Natural killer cell (primary cell): ENCODE measurements at regions not wholly inside any gene's neighbourhood (a gene's known extent, or its start where the extent isn't known, plus 50 kb on each side); places are given as distances from the start of the nearest gene placed in this dataset.

Experiments used
- ATAC-seq, 3 donors: fragments of 150-1000 bp in 2 of 3; fragments of 200-7000 bp in 1 of 3; cut with Tn5 transposase; 1 replicate in 1 of 3; 2 replicates in 2 of 3; pipeline ENCODE4 v1.10.0; 2021; ENCODE audit warnings: mild to moderate bottlenecking in 2 of 3, moderate library complexity in 2 of 3
- DNase-seq, 2 donors: peaks; one replicate each; pipeline versions ENCODE4 v3.0.0 to v3.0.0-alpha.2; 2013 to 2021; ENCODE audit warnings: mixed read lengths in 1 of 2
- H3K27ac ChIP-seq: one replicate; pipeline ENCODE4 v1.5.1; 2013; ENCODE audit warnings: mild to moderate bottlenecking, low read length
- H3K27me3 ChIP-seq: one replicate; pipeline ENCODE4 v1.6.1; 2013; ENCODE audit warnings: low read length; ENCODE audit not compliant: control insufficient read depth, insufficient read depth
- H3K36me3 ChIP-seq: one replicate; pipeline ENCODE4 v1.6.1; 2013; ENCODE audit warnings: low read length; ENCODE audit not compliant: control insufficient read depth, insufficient read depth
- H3K4me1 ChIP-seq: one replicate; pipeline ENCODE4 v1.6.1; 2013; ENCODE audit warnings: low read length; ENCODE audit not compliant: control insufficient read depth, insufficient read depth
- H3K4me3 ChIP-seq: one replicate; pipeline ENCODE4 v1.5.1; 2013; ENCODE audit warnings: low read length
- H3K9me3 ChIP-seq: one replicate; pipeline ENCODE4 v1.6.1; 2013; ENCODE audit warnings: low read length; ENCODE audit not compliant: control insufficient read depth, insufficient read depth
- H3K27ac Mint-ChIP-seq, 2 donors: one replicate each; pipeline ENCODE4 v1.8.0; 2022; ENCODE audit warnings: mild to moderate bottlenecking in 2 of 2, mixed read lengths in 2 of 2, moderate library complexity in 1 of 2
- H3K27me3 Mint-ChIP-seq, 2 donors: one replicate each; pipeline ENCODE4 v1.8.0; 2022; ENCODE audit warnings: low read depth in 2 of 2, mixed read lengths in 2 of 2
- H3K36me3 Mint-ChIP-seq: one replicate; pipeline ENCODE4 v1.8.0; 2022; ENCODE audit warnings: mixed read lengths
- H3K4me1 Mint-ChIP-seq, 2 donors: one replicate each; pipeline ENCODE4 v1.8.0; 2022; ENCODE audit warnings: mixed read lengths in 2 of 2
- H3K4me3 Mint-ChIP-seq: one replicate; pipeline ENCODE4 v1.8.0; 2022; ENCODE audit warnings: mild to moderate bottlenecking, moderate library complexity, mixed read lengths
- H3K9me3 Mint-ChIP-seq, 2 donors: one replicate each; pipeline ENCODE4 v1.8.0; 2022; ENCODE audit warnings: mixed read lengths in 2 of 2
- WGBS: methylation state at CpG from one replicate; pipeline ENCODE4 v1.1.7; 2013; ENCODE audit warnings: missing lambda C conversion rate; ENCODE audit not compliant: insufficient coverage; 5-methylcytosine and 5-hydroxymethylcytosine counted together
- intact Hi-C: fragments of 100-400 bp; cut with micrococcal nuclease; formaldehyde crosslinking; loops from one replicate; pipeline ENCODE4 v1.14.2; 2022
- TF ChIP-seq, protein P1 (sequence below): fragments of 200-600 bp; IDR thresholded peaks from one replicate; pipeline ENCODE4 v1.8.0; 2022; ENCODE audit warnings: antibody characterized with exemption

GRCh38 chr5:74028406-74028805 is 402.4 kb downstream of the ARHGEF28 start:
- Histone ChIP-seq H3K36me3 (no peaks in the 10 kb centered on the region), H3K27ac (no peak overlapping the region), H3K27me3 (no peaks in the 10 kb centered on the region), H3K4me1 (no peaks in the 10 kb centered on the region), H3K4me3 (no peak overlapping the region), H3K9me3 (no peaks in the 10 kb centered on the region)
- Mint-ChIP-seq H3K4me3 (no peak overlapping the region), H3K27ac (no peak overlapping the region), H3K36me3 (no peaks in the 10 kb centered on the region), H3K27me3 (peaks cover 20 to 22% of the 10 kb centered on the region in 2 donors), H3K4me1 (no peaks in the 10 kb centered on the region), H3K9me3 (no peaks in the 10 kb centered on the region)
- WGBS: 83% methylated on average over 3 of the region's 3 CpGs
- intact Hi-C loops: no loop called here
- TF ChIP-seq, protein P1, sequence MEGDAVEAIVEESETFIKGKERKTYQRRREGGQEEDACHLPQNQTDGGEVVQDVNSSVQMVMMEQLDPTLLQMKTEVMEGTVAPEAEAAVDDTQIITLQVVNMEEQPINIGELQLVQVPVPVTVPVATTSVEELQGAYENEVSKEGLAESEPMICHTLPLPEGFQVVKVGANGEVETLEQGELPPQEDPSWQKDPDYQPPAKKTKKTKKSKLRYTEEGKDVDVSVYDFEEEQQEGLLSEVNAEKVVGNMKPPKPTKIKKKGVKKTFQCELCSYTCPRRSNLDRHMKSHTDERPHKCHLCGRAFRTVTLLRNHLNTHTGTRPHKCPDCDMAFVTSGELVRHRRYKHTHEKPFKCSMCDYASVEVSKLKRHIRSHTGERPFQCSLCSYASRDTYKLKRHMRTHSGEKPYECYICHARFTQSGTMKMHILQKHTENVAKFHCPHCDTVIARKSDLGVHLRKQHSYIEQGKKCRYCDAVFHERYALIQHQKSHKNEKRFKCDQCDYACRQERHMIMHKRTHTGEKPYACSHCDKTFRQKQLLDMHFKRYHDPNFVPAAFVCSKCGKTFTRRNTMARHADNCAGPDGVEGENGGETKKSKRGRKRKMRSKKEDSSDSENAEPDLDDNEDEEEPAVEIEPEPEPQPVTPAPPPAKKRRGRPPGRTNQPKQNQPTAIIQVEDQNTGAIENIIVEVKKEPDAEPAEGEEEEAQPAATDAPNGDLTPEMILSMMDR: no peak
- ATAC-seq: no peak
- no peak for DNase-seq

DNA sequence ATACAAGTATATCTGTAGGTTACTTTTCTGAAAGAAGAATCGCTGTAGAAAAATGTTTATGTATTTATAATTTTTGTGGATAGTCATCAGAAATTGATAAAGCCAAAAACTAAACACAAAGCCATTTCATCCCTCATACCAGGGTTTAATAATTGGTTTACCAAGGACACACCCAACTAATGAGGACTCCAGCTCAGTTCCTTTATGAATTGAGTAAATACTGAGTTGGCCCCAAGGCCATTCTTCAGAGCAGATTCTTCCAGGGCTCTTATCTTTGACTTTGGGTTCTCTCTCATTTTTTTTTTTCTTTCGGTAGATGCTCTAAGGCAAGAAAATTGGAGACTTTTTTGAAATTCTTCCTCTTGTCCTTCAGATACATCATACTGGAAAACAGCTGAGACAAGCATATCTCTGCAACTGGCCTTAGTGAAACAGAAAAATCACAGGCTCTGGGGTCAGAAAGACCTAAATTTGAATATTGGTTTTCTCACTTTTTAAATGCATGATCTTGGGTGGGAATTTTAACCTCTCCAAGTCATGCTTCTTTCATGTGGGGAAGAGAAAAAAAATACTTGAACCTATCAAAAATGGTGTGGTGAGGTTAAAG is 401.8 kb downstream of the ARHGEF28 start:
- DNase-seq: no peak
- Mint-ChIP-seq H3K27me3 (peaks cover 21 to 23% of the 10 kb centered on the region in 2 donors), H3K4me3 (no peak overlapping the region), H3K27ac (no peak overlapping the region), H3K36me3 (no peaks in the 10 kb centered on the region), H3K9me3 (no peaks in the 10 kb centered on the region), H3K4me1 (no peaks in the 10 kb centered on the region)
- no peaks in the 10 kb centered on the region for H3K4me1 ChIP-seq
- H3K27me3 ChIP-seq: no peaks in the 10 kb centered on the region
- H3K9me3 ChIP-seq: no peaks in the 10 kb centered on the region
- H3K4me3 ChIP-seq: no peak overlapping the region
- ATAC-seq: no peak
- no peak overlapping the region for H3K27ac ChIP-seq
- WGBS: 86% methylated on average over 1 of the region's 2 CpGs
- H3K36me3 ChIP-seq: no peaks in the 10 kb centered on the region
- intact Hi-C loops: no loop called here
- TF ChIP-seq, protein P1: no peak

DNA sequence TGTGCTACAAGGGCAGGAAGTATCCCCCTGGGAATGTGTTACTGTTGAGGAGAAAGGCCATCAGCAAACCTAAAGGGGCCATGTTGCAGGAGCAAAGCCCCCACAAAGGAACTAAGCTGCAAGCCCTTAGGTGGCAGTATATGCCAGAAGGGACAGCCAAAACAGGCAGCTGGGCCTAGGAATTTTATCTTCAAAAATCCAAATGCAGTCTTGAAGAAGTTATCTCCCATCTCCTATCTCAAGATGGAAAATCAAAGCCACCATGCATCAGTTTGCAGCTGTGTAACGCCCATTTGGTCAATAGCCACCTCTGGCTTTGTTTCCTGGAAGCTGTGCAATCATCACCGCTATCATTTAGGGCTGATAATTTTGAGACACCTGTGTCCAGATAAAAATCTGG is 400.3 kb downstream of the ARHGEF28 start:
- Histone ChIP-seq H3K27ac (no peak overlapping the region), H3K36me3 (no peaks in the 10 kb centered on the region), H3K27me3 (no peaks in the 10 kb centered on the region), H3K9me3 (no peaks in the 10 kb centered on the region), H3K4me1 (no peaks in the 10 kb centered on the region), H3K4me3 (no peak overlapping the region)
- WGBS: 89% methylated on average over 2 of the region's 2 CpGs
- no peak overlapping the region for H3K4me3 Mint-ChIP-seq
- TF ChIP-seq, protein P1: no peak
- no peaks in the 10 kb centered on the region for H3K4me1 Mint-ChIP-seq
- H3K27ac Mint-ChIP-seq: no peak overlapping the region
- intact Hi-C loops: no loop called here
- no peaks in the 10 kb centered on the region for H3K36me3 Mint-ChIP-seq
- DNase-seq (no peak), ATAC-seq (no peak)
- peaks cover 18 to 21% of the 10 kb centered on the region in 2 donors for H3K27me3 Mint-ChIP-seq
- H3K9me3 Mint-ChIP-seq: no peaks in the 10 kb centered on the region

- Histone ChIP-seq H3K4me1 (no peaks in the 10 kb centered on the region), H3K27me3 (no peaks in the 10 kb centered on the region), H3K36me3 (no peaks in the 10 kb centered on the region), H3K27ac (no peak overlapping the region), H3K4me3 (no peak overlapping the region), H3K9me3 (no peaks in the 10 kb centered on the region)
- Mint-ChIP-seq H3K4me3 (no peak overlapping the region), H3K4me1 (no peaks in the 10 kb centered on the region), H3K27me3 (peaks cover 34 to 44% of the 10 kb centered on the region in 2 donors), H3K27ac (no peak overlapping the region), H3K9me3 (no peaks in the 10 kb centered on the region), H3K36me3 (no peaks in the 10 kb centered on the region)
- intact Hi-C loops: no loop called here
- TF ChIP-seq, protein P1: no peak
- peak in 1 of 3 donors; percentile 43 for ATAC-seq
- DNase-seq: no peak
Measured at GRCh38 chr5:74021126-74021525, 395.1 kb downstream of the ARHGEF28 start.
